Endodermal cell (in vitro differentiated cells): ENCODE measurements at regions not wholly inside any gene's neighbourhood (a gene's known extent, or its start where the extent isn't known, plus 50 kb on each side); places are given as distances from the start of the nearest gene placed in this dataset.

ENCODE experiments used
- DNase-seq: peaks from one replicate; pipeline ENCODE4 v3.0.0-alpha.2; 2017
- H3K27ac ChIP-seq: 2 replicates; pipeline ENCODE4 v1.5.1; 2013; ENCODE audit warnings: mild to moderate bottlenecking, low read depth, low read length, moderate library complexity
- H3K27me3 ChIP-seq: 2 replicates; pipeline ENCODE4 v1.6.1; 2013; ENCODE audit warnings: mild to moderate bottlenecking, low read length, moderate library complexity; ENCODE audit not compliant: insufficient read depth, control insufficient read depth, poor library complexity, severe bottlenecking
- H3K36me3 ChIP-seq: 2 replicates; pipeline ENCODE4 v1.7.0; 2013; ENCODE audit warnings: mild to moderate bottlenecking, low read length, moderate library complexity; ENCODE audit not compliant: control insufficient read depth, insufficient read depth
- H3K4me1 ChIP-seq: one replicate; pipeline ENCODE4 v1.7.0; 2013; ENCODE audit warnings: low read length; ENCODE audit not compliant: control insufficient read depth, insufficient read depth
- H3K4me3 ChIP-seq: 2 replicates; pipeline ENCODE4 v1.5.1; 2013; ENCODE audit warnings: mild to moderate bottlenecking, low read length, moderate library complexity
- H3K9ac ChIP-seq: 2 replicates; pipeline ENCODE4 v1.6.1; 2013; ENCODE audit warnings: mild to moderate bottlenecking, low read length, moderate library complexity; ENCODE audit not compliant: poor library complexity, severe bottlenecking; ENCODE audit errors: extremely low read depth
- H3K9me3 ChIP-seq: 2 replicates; pipeline ENCODE4 v1.6.1; 2013; ENCODE audit warnings: mild to moderate bottlenecking, low read length, moderate library complexity; ENCODE audit not compliant: control insufficient read depth
- H3K27ac Mint-ChIP-seq: 2 replicates; pipeline ENCODE4 v1.8.0; 2020; ENCODE audit warnings: mixed read lengths
- H3K27me3 Mint-ChIP-seq: 2 replicates; pipeline ENCODE4 v1.8.0; 2021; ENCODE audit warnings: mild to moderate bottlenecking, mixed read lengths; ENCODE audit not compliant: insufficient read depth
- H3K36me3 Mint-ChIP-seq: 2 replicates; pipeline ENCODE4 v1.8.0; 2020; ENCODE audit warnings: low read depth, mixed read lengths
- H3K4me1 Mint-ChIP-seq: 2 replicates; pipeline ENCODE4 v1.8.0; 2020; ENCODE audit warnings: mixed read lengths
- H3K4me3 Mint-ChIP-seq: 2 replicates; pipeline ENCODE4 v1.8.0; 2020; ENCODE audit warnings: mild to moderate bottlenecking, moderate library complexity, mixed read lengths
- H3K9me3 Mint-ChIP-seq: 2 replicates; pipeline ENCODE4 v1.8.0; 2020; ENCODE audit warnings: mild to moderate bottlenecking, mixed read lengths
- CTCF ChIP-seq: fragments of 200-600 bp; sonication (generic); conservative IDR thresholded peaks from 2 replicates; pipeline ENCODE4 v1.5.0; 2021; ENCODE audit warnings: antibody characterized with exemption, mild to moderate bottlenecking
- WGBS, 2 experiments: methylation state at CpG; one replicate each; pipeline versions ENCODE4 v1.1.5 to v1.1.7; 2013; ENCODE audit warnings: missing lambda C conversion rate in 2 of 2, mixed read lengths in 1 of 2; ENCODE audit not compliant: insufficient coverage in 1 of 2, insufficient read length in 1 of 2; 5-methylcytosine and 5-hydroxymethylcytosine counted together

DNA sequence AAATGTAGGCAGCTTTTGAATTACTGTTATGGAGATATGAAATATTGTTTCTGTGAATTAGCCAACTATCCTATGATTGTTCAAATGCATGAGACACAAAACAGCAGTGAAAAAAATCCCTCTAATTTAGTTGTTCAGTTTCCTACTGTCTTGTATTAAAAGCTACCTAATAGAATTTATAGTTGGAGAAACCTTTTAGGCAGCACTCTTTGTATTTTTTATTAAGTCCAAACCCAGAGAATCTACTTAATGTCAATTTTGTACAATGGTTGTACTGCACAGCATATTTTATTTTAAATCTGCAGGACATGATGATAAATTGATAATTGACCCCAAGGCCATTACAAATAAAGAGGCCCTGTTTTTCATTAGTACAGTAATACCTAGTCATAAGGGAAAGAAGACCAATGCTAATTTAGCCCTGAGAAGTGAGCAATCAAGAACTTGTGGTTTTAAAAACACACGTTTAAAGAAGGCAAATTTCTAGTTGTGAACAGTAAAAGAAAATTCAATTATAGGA, 607.5 kb downstream of the ISL1 start:
- Mint-ChIP-seq H3K4me1 (no peaks in the 10 kb centered on the region), H3K27ac (no peak overlapping the region), H3K4me3 (no peak overlapping the region), H3K9me3 (no peaks in the 10 kb centered on the region), H3K27me3 (no peaks in the 10 kb centered on the region), H3K36me3 (no peaks in the 10 kb centered on the region)
- Histone ChIP-seq H3K36me3 (no peaks in the 10 kb centered on the region), H3K4me1 (no peaks in the 10 kb centered on the region), H3K27me3 (peaks cover 10% of the 10 kb centered on the region), H3K9me3 (no peaks in the 10 kb centered on the region), H3K9ac (no peak overlapping the region), H3K27ac (no peak overlapping the region), H3K4me3 (no peak overlapping the region)
- 83 to 88% methylated on average over 1 of the region's 1 CpG for WGBS, 2 experiments
- DNase-seq: no peak
- TF ChIP-seq CTCF: no peak

- Mint-ChIP-seq H3K4me1 (no peaks in the 10 kb centered on the region), H3K27me3 (no peaks in the 10 kb centered on the region), H3K4me3 (no peak overlapping the region), H3K9me3 (no peaks in the 10 kb centered on the region), H3K27ac (no peak overlapping the region), H3K36me3 (no peaks in the 10 kb centered on the region)
- Histone ChIP-seq H3K4me1 (no peaks in the 10 kb centered on the region), H3K9me3 (no peaks in the 10 kb centered on the region), H3K36me3 (no peaks in the 10 kb centered on the region), H3K9ac (no peak overlapping the region), H3K27ac (no peak overlapping the region), H3K4me3 (no peak overlapping the region), H3K27me3 (peaks cover 13% of the 10 kb centered on the region)
- no peak for DNase-seq
- TF ChIP-seq CTCF: no peak
- 90 to 93% methylated on average over 2 of the region's 3 CpGs for WGBS, 2 experiments
Measured at GRCh38 chr5:51991940-51992339, 608.7 kb downstream of the ISL1 start.

GRCh38 chr5:51995773-51996306, 612.6 kb downstream of the ISL1 start:
- H3K4me1 Mint-ChIP-seq: no peaks in the 10 kb centered on the region
- Histone ChIP-seq H3K4me1 (no peaks in the 10 kb centered on the region), H3K27me3 (peaks cover 10% of the 10 kb centered on the region), H3K9ac (no peak overlapping the region), H3K4me3 (no peak overlapping the region), H3K36me3 (no peaks in the 10 kb centered on the region), H3K9me3 (no peaks in the 10 kb centered on the region), H3K27ac (no peak overlapping the region)
- H3K4me3 Mint-ChIP-seq: no peak overlapping the region
- WGBS, 2 experiments: 89 to 100% methylated on average over 2 to 5 of the region's 5 CpGs
- no peak for DNase-seq
- no peaks in the 10 kb centered on the region for H3K27me3 Mint-ChIP-seq
- TF ChIP-seq CTCF: no peak
- no peaks in the 10 kb centered on the region for H3K36me3 Mint-ChIP-seq
- H3K27ac Mint-ChIP-seq: no peak overlapping the region
- H3K9me3 Mint-ChIP-seq: no peaks in the 10 kb centered on the region
